Fibroblast of skin of left biceps (primary cell): ENCODE measurements at regions not wholly inside any gene's neighbourhood (a gene's known extent, or its start where the extent isn't known, plus 50 kb on each side); places are given as distances from the start of the nearest gene placed in this dataset.

Experiments
- DNase-seq, 2 experiments: peaks; one replicate each; pipeline ENCODE4 v3.0.0-alpha.2; 2013; ENCODE audit warnings: low read depth in 2 of 2

GRCh38 chr16:80300876-80301275, 239.9 kb upstream of the DYNLRB2 start:
- peak; percentile 58 to 61 for DNase-seq

GRCh38 chr16:80300456-80300855, 240.3 kb upstream of the DYNLRB2 start:
- no peak for DNase-seq

GRCh38 chr16:80299416-80299815, 241.4 kb upstream of the DYNLRB2 start:
- DNase-seq: peak in 1 of 2 experiments; percentile 35

- no peak for DNase-seq
These were observed 242.1 kb upstream of the DYNLRB2 start for GRCh38 chr16:80298676-80299075.

- DNase-seq: no peak
These were observed 244.8 kb upstream of the DYNLRB2 start for GRCh38 chr16:80296034-80296433.

- DNase-seq: no peak
These were observed 246.6 kb upstream of the DYNLRB2 start for GRCh38 chr16:80294172-80294571.

- no peak for DNase-seq
These were observed 252.2 kb upstream of the DYNLRB2 start for GRCh38 chr16:80288616-80289015.

- DNase-seq: no peak
These were observed 253.1 kb upstream of the DYNLRB2 start for GRCh38 chr16:80287674-80288073.

- peak; percentile 53 to 59 for DNase-seq
These were observed 255.7 kb upstream of the DYNLRB2 start for GRCh38 chr16:80285104-80285503.

GRCh38 chr16:80283466-80284392, 257.1 kb upstream of the DYNLRB2 start:
- DNase-seq: no peak

- no peak for DNase-seq
These were observed 260.2 kb upstream of the DYNLRB2 start for GRCh38 chr16:80280557-80280956.

GRCh38 chr16:80279656-80280055, 261.1 kb upstream of the DYNLRB2 start:
- DNase-seq: no peak

- no peak for DNase-seq
These were observed 263.6 kb upstream of the DYNLRB2 start for GRCh38 chr16:80277182-80277581.

GRCh38 chr16:80274576-80275191, 266.1 kb upstream of the DYNLRB2 start:
- DNase-seq: peak; percentile 54 to 55

GRCh38 chr16:80273635-80274538, 266.9 kb upstream of the DYNLRB2 start:
- DNase-seq: peak; percentile 49 to 57

- no peak for DNase-seq
These were observed 275.0 kb upstream of the DYNLRB2 start for GRCh38 chr16:80265624-80266306.

GRCh38 chr16:80263848-80264694, 276.7 kb upstream of the DYNLRB2 start:
- DNase-seq: no peak

GRCh38 chr16:80263181-80263823, 277.5 kb upstream of the DYNLRB2 start:
- DNase-seq: no peak

GRCh38 chr16:80260906-80261311, 279.9 kb upstream of the DYNLRB2 start:
- no peak for DNase-seq

- no peak for DNase-seq
These were observed 281.4 kb upstream of the DYNLRB2 start for GRCh38 chr16:80259290-80259805.
